Jurkat, Clone E6-1 (cell line): ENCODE measurements at regions not wholly inside any gene's neighbourhood (a gene's known extent, or its start where the extent isn't known, plus 50 kb on each side); places are given as distances from the start of the nearest gene placed in this dataset.
A peak's percentile ranks its signal among the peaks of the same experiment; 100 is the strongest.

Experiments used
- DNase-seq: peaks from one replicate; pipeline ENCODE4 v3.0.0-alpha.2; 2011; ENCODE audit warnings: low read depth, low spot score
- H3K4me3 ChIP-seq: 2 replicates; pipeline ENCODE4 v1.5.1; 2011; ENCODE audit warnings: mild to moderate bottlenecking, low read length, control low read depth, moderate library complexity

DNA sequence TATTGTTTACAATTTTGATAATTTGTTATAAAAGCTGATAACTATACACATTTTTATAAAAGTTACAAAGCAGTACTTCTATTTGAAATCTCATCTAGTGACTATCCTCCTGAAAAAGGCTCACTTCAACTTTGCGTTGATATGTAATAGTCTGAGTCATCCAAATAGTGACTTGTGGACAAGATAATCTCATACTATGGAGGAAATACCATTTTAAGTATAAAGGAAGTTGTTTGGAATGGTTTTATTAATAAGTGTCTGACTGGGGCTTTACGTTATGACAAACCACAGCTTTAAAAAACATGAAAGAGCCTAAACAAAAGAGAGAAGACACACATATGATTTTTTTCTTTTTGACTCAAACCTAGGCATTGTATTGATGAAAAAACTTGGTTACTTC lies 272.3 kb upstream of the COL3A1 start:
- DNase-seq = no peak
- no peak overlapping the region for H3K4me3 ChIP-seq

DNA sequence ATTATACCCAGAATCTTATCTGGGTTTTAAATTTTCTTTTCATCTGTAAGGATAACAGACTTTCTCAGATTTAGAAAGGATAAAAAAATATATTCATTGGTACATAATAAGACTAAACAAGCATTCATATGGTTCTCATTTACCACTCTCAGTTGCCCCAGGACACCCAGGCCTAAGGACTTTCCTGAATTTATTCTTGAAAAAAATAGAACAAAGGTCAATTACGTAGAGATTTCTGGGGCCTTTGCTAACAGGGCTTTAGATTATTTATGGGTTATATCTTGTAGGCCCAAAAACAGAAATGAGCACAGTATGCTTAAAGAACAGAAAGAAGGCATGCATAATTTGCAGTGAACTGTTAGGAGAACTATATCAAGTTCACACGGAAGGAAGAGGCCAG lies 269.0 kb upstream of the COL3A1 start:
- DNase-seq = no peak
- H3K4me3 ChIP-seq = no peak overlapping the region

GRCh38 chr2:188713961-188714360 lies 260.2 kb upstream of the COL3A1 start:
- H3K4me3 ChIP-seq = no peak overlapping the region
- DNase-seq = no peak

GRCh38 chr2:188720811-188721605 lies 253.2 kb upstream of the COL3A1 start:
- no peak for DNase-seq
- H3K4me3 ChIP-seq = no peak overlapping the region

DNA sequence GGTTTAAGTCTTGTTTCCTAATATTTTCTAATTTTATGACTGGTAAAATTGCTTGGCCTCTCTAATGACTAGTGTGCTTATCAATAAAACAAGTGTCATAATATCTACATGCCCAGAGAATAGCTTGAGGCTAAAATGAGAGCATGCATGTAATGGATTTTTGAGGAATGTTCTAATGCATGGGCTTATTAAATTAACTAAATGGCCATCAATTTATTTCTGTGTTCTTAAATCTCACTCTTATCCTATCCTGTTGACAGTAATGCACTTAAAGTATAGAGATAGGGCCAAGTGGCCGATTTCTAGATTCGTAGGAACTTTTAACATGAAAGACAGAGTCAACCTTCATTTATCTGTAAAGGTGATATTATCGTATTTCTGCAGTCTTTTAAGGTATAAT lies 252.4 kb upstream of the COL3A1 start:
- no peak overlapping the region for H3K4me3 ChIP-seq
- DNase-seq = no peak

- DNase-seq = no peak
- no peak overlapping the region for H3K4me3 ChIP-seq
Observed at GRCh38 chr2:188725746-188726360, 248.3 kb upstream of the COL3A1 start.

- no peak overlapping the region for H3K4me3 ChIP-seq
Observed at GRCh38 chr2:188726626-188727247, 247.4 kb upstream of the COL3A1 start.

DNA sequence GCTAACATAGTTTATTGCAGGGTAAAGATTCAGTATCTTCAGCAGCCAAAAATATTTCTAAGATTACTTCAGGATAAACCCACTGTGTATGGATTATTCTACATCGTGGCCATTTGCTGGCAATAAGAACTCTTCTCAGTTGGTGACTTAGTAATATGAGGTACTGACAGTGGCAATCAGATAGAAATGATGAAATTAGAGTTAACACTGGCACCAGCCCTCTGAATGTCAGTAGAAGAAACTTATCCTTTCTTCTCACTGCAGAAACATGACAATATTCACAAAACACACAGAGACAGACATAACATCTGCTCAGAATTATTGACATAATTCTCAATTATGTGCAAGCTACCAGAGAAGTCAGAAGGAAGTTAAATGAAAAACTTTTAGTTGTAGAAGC lies 246.3 kb upstream of the COL3A1 start:
- DNase-seq = no peak
- H3K4me3 ChIP-seq = no peak overlapping the region

More at GRCh38 chr2:188726626-188727247, 247.4 kb upstream of the COL3A1 start:
- DNase-seq = no peak

DNA sequence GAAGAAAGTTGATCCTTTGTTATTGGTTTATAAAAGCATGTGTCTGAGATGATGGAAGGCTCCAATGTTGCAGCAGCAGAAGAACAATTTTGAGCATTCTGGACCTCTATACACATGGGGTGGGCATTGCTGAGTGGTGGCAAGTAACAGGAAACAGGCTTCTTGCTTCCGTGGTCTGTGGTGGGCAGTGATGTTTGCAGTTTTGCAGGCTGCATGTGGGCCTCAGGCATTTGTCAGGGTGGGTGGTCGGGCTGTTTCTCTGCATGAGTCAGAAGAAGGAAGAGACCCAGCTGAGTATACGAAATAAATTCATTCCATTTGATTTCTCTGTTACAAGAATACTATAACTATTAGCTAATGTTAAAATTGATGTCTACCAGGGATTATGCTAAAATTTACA lies 239.5 kb upstream of the COL3A1 start:
- DNase-seq = no peak
- H3K4me3 ChIP-seq = no peak overlapping the region

DNA sequence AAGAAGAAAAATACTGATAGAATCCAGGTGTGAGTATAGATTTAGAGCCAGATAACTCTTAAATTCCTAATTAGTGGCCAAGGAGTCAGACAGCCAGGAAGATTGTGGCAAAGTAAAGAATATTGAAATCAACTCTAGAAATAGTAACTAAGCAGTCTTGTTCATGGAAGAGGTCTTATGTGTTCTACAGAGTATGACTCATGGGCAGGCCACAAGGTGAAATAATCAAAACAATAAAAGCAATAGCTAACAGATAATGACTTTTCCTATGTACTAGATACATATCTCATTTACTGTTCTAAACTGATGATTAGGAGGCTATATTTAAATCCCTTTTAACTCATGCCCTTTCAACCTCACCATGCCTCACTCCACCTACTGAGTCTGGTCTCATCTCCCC lies 227.4 kb upstream of the COL3A1 start:
- DNase-seq = no peak
- H3K4me3 ChIP-seq = no peak overlapping the region

GRCh38 chr2:188751816-188752215 lies 222.4 kb upstream of the COL3A1 start:
- no peak overlapping the region for H3K4me3 ChIP-seq
- no peak for DNase-seq

DNA sequence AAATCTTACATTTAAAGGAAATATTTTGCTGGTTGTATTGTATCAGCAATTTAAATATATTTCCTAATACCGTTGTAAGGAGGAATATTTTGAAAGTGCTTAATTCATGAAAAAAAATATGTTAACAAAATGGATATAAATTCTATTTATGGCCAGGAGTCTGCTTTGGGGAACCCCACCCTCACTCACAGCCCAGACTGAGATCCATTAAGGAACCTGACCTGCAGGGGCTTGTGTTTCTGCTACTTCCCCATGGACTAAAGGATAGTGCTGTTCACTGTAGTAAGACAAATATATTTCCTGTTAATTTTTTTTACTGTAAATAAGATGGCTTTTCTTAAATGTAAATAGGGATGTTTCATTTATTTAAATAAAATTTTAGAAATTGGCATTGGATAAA lies 221.9 kb upstream of the COL3A1 start:
- DNase-seq = no peak
- no peak overlapping the region for H3K4me3 ChIP-seq

GRCh38 chr2:188762151-188762550 lies 212.0 kb upstream of the COL3A1 start:
- no peak for DNase-seq

DNA sequence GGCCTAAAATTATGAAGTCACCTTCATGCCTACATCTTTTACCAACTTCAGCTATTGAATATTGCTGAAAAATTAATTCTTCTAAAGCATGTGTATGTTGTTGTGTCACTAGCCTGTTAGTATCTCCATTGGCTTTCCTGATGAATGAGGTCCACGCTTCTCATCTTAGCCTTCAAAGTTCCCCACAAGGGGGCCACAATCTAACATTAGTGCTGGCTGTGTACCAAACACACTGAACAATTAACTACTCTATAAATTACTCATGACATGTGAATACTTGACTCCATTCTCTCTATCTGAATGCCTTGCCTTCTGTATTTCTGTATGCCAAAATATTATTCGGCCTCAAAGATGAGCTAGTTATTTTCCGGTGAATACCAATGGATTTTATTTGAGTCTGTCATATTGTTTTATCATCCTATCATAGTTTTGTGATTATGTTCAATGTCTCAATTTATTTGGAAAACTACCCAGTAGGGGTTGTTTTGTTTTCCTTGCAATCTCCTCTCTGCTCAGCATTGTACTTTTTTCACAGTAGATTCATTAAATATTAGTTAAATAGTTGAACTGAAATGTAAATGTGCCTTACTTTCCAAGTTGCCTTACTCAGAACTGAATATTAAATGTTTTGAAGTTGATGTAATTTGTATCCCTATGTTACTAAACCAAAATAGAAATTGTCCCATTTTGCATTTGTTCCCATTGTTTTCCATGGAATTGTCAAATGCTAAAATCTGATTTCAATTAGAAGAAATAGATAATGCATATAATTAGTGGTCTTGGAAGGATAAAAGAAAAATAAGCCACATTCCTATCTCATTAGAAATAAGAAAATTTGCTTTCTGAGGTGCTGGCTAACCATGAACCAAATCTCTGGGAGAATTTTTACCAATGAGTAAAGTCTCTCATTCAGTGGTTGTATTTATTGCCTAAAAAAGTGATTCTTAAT lies 208.4 kb upstream of the COL3A1 start:
- DNase-seq = peak; percentile 6
- H3K4me3 ChIP-seq = no peak overlapping the region

More at GRCh38 chr2:188762151-188762550, 212.0 kb upstream of the COL3A1 start:
- H3K4me3 ChIP-seq = no peak overlapping the region

GRCh38 chr2:188766471-188766856 lies 207.7 kb upstream of the COL3A1 start:
- DNase-seq = no peak
- no peak overlapping the region for H3K4me3 ChIP-seq

GRCh38 chr2:188767176-188767575 lies 207.0 kb upstream of the COL3A1 start:
- DNase-seq = no peak

DNA sequence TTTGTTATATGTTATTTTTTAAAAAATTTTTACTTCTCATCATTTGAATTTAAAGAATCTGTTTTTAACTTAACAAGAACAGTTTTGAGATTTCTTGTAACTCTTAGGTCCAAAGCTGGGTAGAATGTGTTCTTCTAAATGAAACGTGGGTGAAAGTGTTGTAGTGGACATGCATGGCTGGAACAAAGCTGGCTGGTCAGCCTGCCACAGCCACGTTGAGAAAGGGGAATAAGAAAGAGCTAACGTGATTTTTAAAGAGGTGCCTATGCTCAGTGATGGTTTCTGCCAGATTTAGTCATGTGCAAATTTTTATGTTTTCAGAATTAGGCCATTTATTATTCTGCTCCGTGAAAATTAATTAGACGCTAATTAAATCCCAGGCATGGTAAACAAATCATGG lies 203.9 kb upstream of the COL3A1 start:
- no peak for DNase-seq
- H3K4me3 ChIP-seq = no peak overlapping the region

More at GRCh38 chr2:188767176-188767575, 207.0 kb upstream of the COL3A1 start:
- no peak overlapping the region for H3K4me3 ChIP-seq

DNA sequence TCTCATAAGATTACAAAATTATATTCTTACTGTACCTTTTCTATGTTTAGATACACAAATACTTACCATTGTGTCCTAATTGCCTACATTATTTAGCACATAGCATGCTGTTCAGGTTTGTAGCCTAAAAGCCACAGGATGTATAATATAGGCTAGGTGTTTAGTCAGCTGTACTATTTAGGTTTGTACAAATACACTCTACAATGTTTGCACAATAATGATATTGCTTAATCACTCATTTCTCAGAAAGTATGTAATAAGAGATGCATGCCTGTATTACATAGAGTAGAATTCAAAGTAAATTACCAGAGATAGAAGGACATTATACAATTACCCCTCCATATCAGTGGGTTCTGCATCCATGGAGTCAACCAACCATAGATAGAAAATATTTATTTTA lies 201.1 kb upstream of the COL3A1 start:
- no peak overlapping the region for H3K4me3 ChIP-seq
- DNase-seq = no peak

GRCh38 chr2:188776634-188777033 lies 197.5 kb upstream of the COL3A1 start:
- no peak for DNase-seq
- no peak overlapping the region for H3K4me3 ChIP-seq
